GM12878 (cell line): ENCODE measurements at regions not wholly inside any gene's neighbourhood (a gene's known extent, or its start where the extent isn't known, plus 50 kb on each side); places are given as distances from the start of the nearest gene placed in this dataset.

Experiments used
- ATAC-seq: fragments of 200-7000 bp; cut with Tn5 transposase; 3 replicates; pipeline ENCODE4 v1.9.1; 2020; ENCODE audit warnings: mild to moderate bottlenecking, moderate library complexity
- BruUV-seq: library from RNA; stranded (reverse); fragments of 400-500 nt; replicated peaks from 2 replicates; lab custom pipeline; 2021; lab: Mats Ljungman, UMichigan
- CTCF ChIA-PET: fragments of 300-600 bp; sonication (Branson Sonifier 250); formaldehyde crosslinking; extraction: SDS; loops from one replicate; lab custom pipeline; 2021; ENCODE audit warnings: inconsistent platforms; lab: Yijun Ruan, JAX
- POLR2A ChIA-PET: fragments of 350-600 bp; formaldehyde crosslinking; extraction: SDS; loops from one replicate; lab custom pipeline; 2021; ENCODE audit warnings: inconsistent platforms; lab: Charles Lee
- RAD21 ChIA-PET: fragments of 300-600 bp; sonication (Branson Sonifier 250); formaldehyde crosslinking; loops from one replicate; lab custom pipeline; 2023; ENCODE audit warnings: antibody characterized with exemption; ENCODE audit not compliant: unreplicated experiment; lab: Charles Lee
- SMC1A ChIA-PET: fragments of 300-600 bp; sonication (Branson Sonifier 250); formaldehyde crosslinking; loops from one replicate; lab custom pipeline; 2023; ENCODE audit not compliant: unreplicated experiment, uncharacterized antibody; lab: Charles Lee
- DNase-seq: peaks from one replicate; pipeline ENCODE4 v3.0.0-alpha.2; 2011; ENCODE audit warnings: low read depth, low spot score
- FAIRE-seq: peaks from 3 replicates; lab custom pipeline; 2011; peaks lifted over from hg19 to GRCh38; lab: Jason Lieb, UNC
- H2AFZ ChIP-seq: 2 replicates; pipeline ENCODE4 v1.6.0; 2011; ENCODE audit warnings: low read depth, low read length, control low read depth; ENCODE audit not compliant: control insufficient read depth
- H3K27ac ChIP-seq: 2 replicates; pipeline ENCODE4 v1.5.1; 2011; ENCODE audit warnings: control low read depth; ENCODE audit not compliant: control insufficient read depth, insufficient read depth
- H3K27me3 ChIP-seq, 2 experiments: replicated peaks in 1 of 2; 2 replicates each; pipeline versions ENCODE4 v1.6.0 to v1.6.1; 2011; ENCODE audit warnings: low read length in 1 of 2; ENCODE audit not compliant: control insufficient read depth in 2 of 2, insufficient read depth in 2 of 2
- H3K36me3 ChIP-seq, 2 experiments: 2 replicates each; pipeline ENCODE4 v1.5.1; 2011; ENCODE audit warnings: low read length in 1 of 2; ENCODE audit not compliant: control insufficient read depth in 2 of 2, insufficient read depth in 2 of 2
- H3K4me1 ChIP-seq: 2 replicates; pipeline ENCODE4 v1.6.1; 2011; ENCODE audit warnings: mild to moderate bottlenecking, low read length, moderate library complexity, mixed read lengths; ENCODE audit not compliant: control insufficient read depth, insufficient read depth
- H3K4me2 ChIP-seq: 2 replicates; pipeline ENCODE4 v1.6.0; 2011; ENCODE audit warnings: control low read depth; ENCODE audit not compliant: control insufficient read depth, insufficient read depth
- H3K4me3 ChIP-seq: fragments of 200-600 bp; sonication (generic); 2 replicates; pipeline ENCODE4 v1.5.1; 2016
- H3K79me2 ChIP-seq: 2 replicates; pipeline ENCODE4 v1.6.0; 2011; ENCODE audit warnings: low read length; ENCODE audit not compliant: control insufficient read depth, insufficient read depth
- H3K9ac ChIP-seq: 2 replicates; pipeline ENCODE4 v1.8.0; 2011; ENCODE audit warnings: low read length, control low read depth, mixed read lengths; ENCODE audit not compliant: control insufficient read depth, insufficient read depth
- H3K9me3 ChIP-seq: replicated peaks from 3 replicates; pipeline ENCODE4 v1.5.1; 2011; ENCODE audit warnings: mild to moderate bottlenecking, low read length; ENCODE audit not compliant: control insufficient read depth, insufficient read depth
- H4K20me1 ChIP-seq: 2 replicates; pipeline ENCODE4 v1.6.0; 2011; ENCODE audit not compliant: control insufficient read depth, insufficient read depth
- ASH2L ChIP-seq: fragments of 300-600, 200-600 bp; sonication (generic); IDR thresholded peaks from 2 replicates; pipeline ENCODE4 v1.6.1; 2017; ENCODE audit warnings: low read depth, mild to moderate bottlenecking, borderline replicate concordance
- ATF7 ChIP-seq: fragments of 450-650 bp; IDR thresholded peaks from 2 replicates; pipeline ENCODE4 v1.6.1; 2016; ENCODE audit warnings: low read depth, mild to moderate bottlenecking
- CUX1 ChIP-seq: IDR thresholded peaks from 2 replicates; pipeline ENCODE4 v1.6.1; 2012; ENCODE audit warnings: improper control_type of control experiment, low read depth, low read length; ENCODE audit not compliant: insufficient replicate concordance
- EED ChIP-seq: sonication (generic); IDR thresholded peaks from 2 replicates; pipeline ENCODE4 v1.6.1; 2016; ENCODE audit warnings: antibody characterized with exemption, low read depth
- IRF5 ChIP-seq: fragments of 450-650 bp; IDR thresholded peaks from 2 replicates; pipeline ENCODE4 v1.6.1; 2017; ENCODE audit warnings: borderline replicate concordance
- MXI1 ChIP-seq: fragments of 150-350 bp; IDR thresholded peaks from 2 replicates; pipeline ENCODE4 v1.6.1; 2011; ENCODE audit warnings: low read depth, mild to moderate bottlenecking, inconsistent platforms, low read length, improper control_type of control experiment
- MYB ChIP-seq: fragments of 150-350 bp; IDR thresholded peaks from 2 replicates; pipeline ENCODE4 v1.6.1; 2014; ENCODE audit warnings: mild to moderate bottlenecking, low read depth, low read length, borderline replicate concordance
- PBX3 ChIP-seq: IDR thresholded peaks from 2 replicates; pipeline ENCODE4 v1.6.1; 2011; ENCODE audit warnings: mild to moderate bottlenecking, low read depth, low read length, moderate library complexity; ENCODE audit not compliant: insufficient replicate concordance
- POLR2A ChIP-seq: IDR thresholded peaks from 2 replicates; pipeline ENCODE4 v1.6.1; 2011; ENCODE audit warnings: low read depth, mild to moderate bottlenecking, low read length
- POLR2AphosphoS2 ChIP-seq: IDR thresholded peaks from 2 replicates; pipeline ENCODE4 v1.6.1; 2011; ENCODE audit warnings: low read depth, mild to moderate bottlenecking, low read length, improper control_type of control experiment, moderate library complexity
- RAD51 ChIP-seq: fragments of 450-650 bp; IDR thresholded peaks from 2 replicates; pipeline ENCODE4 v1.6.1; 2016; ENCODE audit warnings: moderate library complexity, mild to moderate bottlenecking, inconsistent platforms
- RELA ChIP-seq: fragments of 450-650 bp; IDR thresholded peaks from 2 replicates; pipeline ENCODE4 v1.8.0; 2014; ENCODE audit warnings: borderline replicate concordance; ENCODE audit not compliant: partially characterized antibody
- YY1 ChIP-seq: IDR thresholded peaks from 2 replicates; pipeline ENCODE4 v1.6.1; 2011; ENCODE audit warnings: low read depth, mild to moderate bottlenecking, low read length
- ZBTB11 ChIP-seq: fragments of 450-650 bp; formaldehyde crosslinking; IDR thresholded peaks from 2 replicates; pipeline ENCODE4 v1.5.0; 2022; ENCODE audit warnings: mild to moderate bottlenecking, missing genetic modification characterization
- ZZZ3 ChIP-seq: IDR thresholded peaks from 2 replicates; pipeline ENCODE4 v1.6.1; 2011; ENCODE audit warnings: low read depth; ENCODE audit not compliant: control insufficient read depth, insufficient read length
- WGBS: methylation state at CpG from one replicate; pipeline ENCODE4 v1.1.6; 2016; ENCODE audit warnings: low lambda C conversion rate; ENCODE audit not compliant: insufficient replicate concordance, insufficient coverage; ENCODE audit errors: missing lambda C conversion rate; 5-methylcytosine and 5-hydroxymethylcytosine counted together
- in situ Hi-C: fragments of 300-500 bp; cut with MboI; formaldehyde crosslinking; loops from 9 replicates; pipeline ENCODE4 v1.14.3; 2018; ENCODE audit warnings: mixed read lengths
- intact Hi-C: fragments of 100-400 bp; cut with micrococcal nuclease; formaldehyde crosslinking; loops from one replicate; pipeline ENCODE4 v1.14.2; 2022; ENCODE audit not compliant: unreplicated experiment

- Histone ChIP-seq H3K27me3 (no peaks in the 10 kb centered on the region), H3K4me2 (no peak overlapping the region), H3K27ac (no peak overlapping the region), H3K36me3 (no peaks in the 10 kb centered on the region), H3K4me3 (no peak overlapping the region), H3K9ac (no peak overlapping the region), H3K4me1 (no peaks in the 10 kb centered on the region), H4K20me1 (no peaks in the 10 kb centered on the region), H3K79me2 (no peaks in the 10 kb centered on the region), H3K9me3 (no peaks in the 10 kb centered on the region; the same call in 2 of the 3 replicates), H2AFZ (no peak overlapping the region)
- intact Hi-C loops (no loop called here), in situ Hi-C loops (no loop called here)
- CTCF ChIA-PET: no interaction called here
- DNase-seq (no peak), FAIRE-seq (no peak), ATAC-seq (no peak)
- no TSS peak for BruUV-seq
- RAD21 ChIA-PET: no interaction called here
- 55% methylated on average over 17 of the region's 17 CpGs for WGBS
- SMC1A ChIA-PET: interaction anchor here (0.7 kb wide), 1 partner anchor 131 kb away, joined by 3 read pairs; no protein-coding TSS in a partner anchor
- POLR2A ChIA-PET: no interaction called here
- no peak for TF ChIP-seq RAD51
- no peak for TF ChIP-seq POLR2A
- no peak for TF ChIP-seq RELA
- TF ChIP-seq PBX3: no peak
- TF ChIP-seq ASH2L: no peak
- no peak for TF ChIP-seq ATF7
- TF ChIP-seq YY1: no peak
- TF ChIP-seq ZZZ3: no peak
- TF ChIP-seq MXI1: no peak
- TF ChIP-seq MYB: no peak
- no peak for TF ChIP-seq POLR2AphosphoS2
- TF ChIP-seq CUX1: no peak
- TF ChIP-seq ZBTB11 (CRISPR knock-in tag): no peak
- no peak for TF ChIP-seq IRF5
- TF ChIP-seq EED: no peak
Observed at GRCh38 chr10:133019191-133019590, 68.5 kb upstream of the ADGRA1 start.
